ENCODE measurements at regions not wholly inside any gene's neighbourhood (a gene's known extent, or its start where the extent isn't known, plus 50 kb on each side); places are given as distances from the start of the nearest gene placed in this dataset.

GRCh38 chr1:114299331-114299975 lies 145.8 kb upstream of the SYT6 start:
- Histone ChIP-seq H3K9me3 (ENCODE audit: control insufficient read depth in 2 of 2, insufficient read depth in 1 of 2, low read depth in 1 of 2, low read length in 1 of 2) (peaks cover 0 to 4% of the 10 kb centered on the region in 2 donors), H3K4me3 (ENCODE audit: low read depth in 1 of 3, low read length in 3 of 3) (no peak overlapping the region), H3K36me3 (ENCODE audit: control insufficient read depth in 3 of 3, insufficient read depth in 2 of 3, low read depth in 1 of 3, low read length in 3 of 3) (no peaks in the 10 kb centered on the region), H3K27ac (ENCODE audit: low read depth in 1 of 3, low read length in 2 of 3) (no peak overlapping the region), H3K4me1 (ENCODE audit: control insufficient read depth in 3 of 3, insufficient read depth in 2 of 3, low read depth in 1 of 3, low read length in 2 of 3) (no peaks in the 10 kb centered on the region), H3K27me3 (ENCODE audit: control insufficient read depth in 3 of 3, insufficient read depth in 3 of 3, low read length in 3 of 3) (no peaks in the 10 kb centered on the region)
- DNase-seq, result no peak
- WGBS, 3 donors, result 62 to 83% (median 82%) methylated on average over 9 of the region's 9 CpGs
- no peak for FAIRE-seq

GRCh38 chr1:114298008-114298407 lies 144.3 kb upstream of the SYT6 start:
- Histone ChIP-seq H3K27me3 (ENCODE audit: control insufficient read depth in 3 of 3, insufficient read depth in 3 of 3, low read length in 3 of 3) (no peaks in the 10 kb centered on the region), H3K9me3 (ENCODE audit: control insufficient read depth in 2 of 2, insufficient read depth in 1 of 2, low read depth in 1 of 2, low read length in 1 of 2) (no peaks in the 10 kb centered on the region), H3K4me1 (ENCODE audit: control insufficient read depth in 3 of 3, insufficient read depth in 2 of 3, low read depth in 1 of 3, low read length in 2 of 3) (no peaks in the 10 kb centered on the region), H3K36me3 (ENCODE audit: control insufficient read depth in 3 of 3, insufficient read depth in 2 of 3, low read depth in 1 of 3, low read length in 3 of 3) (no peaks in the 10 kb centered on the region), H3K4me3 (ENCODE audit: low read depth in 1 of 3, low read length in 3 of 3) (no peak overlapping the region), H3K27ac (ENCODE audit: low read depth in 1 of 3, low read length in 2 of 3) (no peak overlapping the region)
- FAIRE-seq (no peak), DNase-seq (no peak)
- WGBS, 3 donors, result 89 to 91% (median 90%) methylated on average over 12 of the region's 12 CpGs

GRCh38 chr1:114296413-114296812 lies 142.7 kb upstream of the SYT6 start:
- H3K27ac ChIP-seq (ENCODE audit: low read depth in 1 of 3, low read length in 2 of 3), result no peak overlapping the region
- 73 to 78% (median 77%) methylated on average over 4 of the region's 4 CpGs for WGBS, 3 donors
- H3K4me1 ChIP-seq (ENCODE audit: control insufficient read depth in 3 of 3, insufficient read depth in 2 of 3, low read depth in 1 of 3, low read length in 2 of 3), result no peaks in the 10 kb centered on the region
- no peak overlapping the region for H3K4me3 ChIP-seq (ENCODE audit: low read depth in 1 of 3, low read length in 3 of 3)
- DNase-seq, result no peak
- no peaks in the 10 kb centered on the region for H3K36me3 ChIP-seq (ENCODE audit: control insufficient read depth in 3 of 3, insufficient read depth in 2 of 3, low read depth in 1 of 3, low read length in 3 of 3)
- no peaks in the 10 kb centered on the region for H3K9me3 ChIP-seq (ENCODE audit: control insufficient read depth in 2 of 2, insufficient read depth in 1 of 2, low read depth in 1 of 2, low read length in 1 of 2)
- FAIRE-seq, result no peak
- H3K27me3 ChIP-seq (ENCODE audit: control insufficient read depth in 3 of 3, insufficient read depth in 3 of 3, low read length in 3 of 3), result no peaks in the 10 kb centered on the region

- WGBS, 3 donors, result 42 to 79% (median 60%) methylated on average over 6 of the region's 6 CpGs
- H3K27me3 ChIP-seq (ENCODE audit: control insufficient read depth in 3 of 3, insufficient read depth in 3 of 3, low read length in 3 of 3), result no peaks in the 10 kb centered on the region
- FAIRE-seq, result no peak
Observed at GRCh38 chr1:114295321-114295720, 141.7 kb upstream of the SYT6 start.

GRCh38 chr1:114292835-114293234 lies 139.2 kb upstream of the SYT6 start:
- Histone ChIP-seq H3K9me3 (ENCODE audit: control insufficient read depth in 2 of 2, insufficient read depth in 1 of 2, low read depth in 1 of 2, low read length in 1 of 2) (no peaks in the 10 kb centered on the region), H3K36me3 (ENCODE audit: control insufficient read depth in 3 of 3, insufficient read depth in 2 of 3, low read depth in 1 of 3, low read length in 3 of 3) (no peaks in the 10 kb centered on the region), H3K4me1 (ENCODE audit: control insufficient read depth in 3 of 3, insufficient read depth in 2 of 3, low read depth in 1 of 3, low read length in 2 of 3) (no peaks in the 10 kb centered on the region), H3K27me3 (ENCODE audit: control insufficient read depth in 3 of 3, insufficient read depth in 3 of 3, low read length in 3 of 3) (no peaks in the 10 kb centered on the region), H3K4me3 (ENCODE audit: low read depth in 1 of 3, low read length in 3 of 3) (no peak overlapping the region), H3K27ac (ENCODE audit: low read depth in 1 of 3, low read length in 2 of 3) (no peak overlapping the region)
- FAIRE-seq, result no peak
- 91 to 98% (median 94%) methylated on average over 2 of the region's 2 CpGs for WGBS, 3 donors
- DNase-seq, result no peak

More at GRCh38 chr1:114295321-114295720, 141.7 kb upstream of the SYT6 start:
- H3K9me3 ChIP-seq (ENCODE audit: control insufficient read depth in 2 of 2, insufficient read depth in 1 of 2, low read depth in 1 of 2, low read length in 1 of 2), result no peaks in the 10 kb centered on the region
- no peaks in the 10 kb centered on the region for H3K36me3 ChIP-seq (ENCODE audit: control insufficient read depth in 3 of 3, insufficient read depth in 2 of 3, low read depth in 1 of 3, low read length in 3 of 3)
- DNase-seq, result no peak
- no peak overlapping the region for H3K27ac ChIP-seq (ENCODE audit: low read depth in 1 of 3, low read length in 2 of 3)
- no peaks in the 10 kb centered on the region for H3K4me1 ChIP-seq (ENCODE audit: control insufficient read depth in 3 of 3, insufficient read depth in 2 of 3, low read depth in 1 of 3, low read length in 2 of 3)
- no peak overlapping the region for H3K4me3 ChIP-seq (ENCODE audit: low read depth in 1 of 3, low read length in 3 of 3)

GRCh38 chr1:114292194-114292593 lies 138.5 kb upstream of the SYT6 start:
- Histone ChIP-seq H3K27me3 (ENCODE audit: control insufficient read depth in 3 of 3, insufficient read depth in 3 of 3, low read length in 3 of 3) (no peaks in the 10 kb centered on the region), H3K4me3 (ENCODE audit: low read depth in 1 of 3, low read length in 3 of 3) (no peak overlapping the region), H3K36me3 (ENCODE audit: control insufficient read depth in 3 of 3, insufficient read depth in 2 of 3, low read depth in 1 of 3, low read length in 3 of 3) (no peaks in the 10 kb centered on the region), H3K4me1 (ENCODE audit: control insufficient read depth in 3 of 3, insufficient read depth in 2 of 3, low read depth in 1 of 3, low read length in 2 of 3) (no peaks in the 10 kb centered on the region), H3K27ac (ENCODE audit: low read depth in 1 of 3, low read length in 2 of 3) (no peak overlapping the region), H3K9me3 (ENCODE audit: control insufficient read depth in 2 of 2, insufficient read depth in 1 of 2, low read depth in 1 of 2, low read length in 1 of 2) (no peaks in the 10 kb centered on the region)
- WGBS, 3 donors, result 94 to 98% (median 95%) methylated on average over 5 of the region's 5 CpGs
- FAIRE-seq (no peak), DNase-seq (no peak)

GRCh38 chr1:114290776-114291175 lies 137.1 kb upstream of the SYT6 start:
- Histone ChIP-seq H3K27ac (ENCODE audit: low read depth in 1 of 3, low read length in 2 of 3) (no peak overlapping the region), H3K9me3 (ENCODE audit: control insufficient read depth in 2 of 2, insufficient read depth in 1 of 2, low read depth in 1 of 2, low read length in 1 of 2) (no peaks in the 10 kb centered on the region), H3K4me3 (ENCODE audit: low read depth in 1 of 3, low read length in 3 of 3) (no peak overlapping the region), H3K27me3 (ENCODE audit: control insufficient read depth in 3 of 3, insufficient read depth in 3 of 3, low read length in 3 of 3) (no peaks in the 10 kb centered on the region), H3K36me3 (ENCODE audit: control insufficient read depth in 3 of 3, insufficient read depth in 2 of 3, low read depth in 1 of 3, low read length in 3 of 3) (no peaks in the 10 kb centered on the region), H3K4me1 (ENCODE audit: control insufficient read depth in 3 of 3, insufficient read depth in 2 of 3, low read depth in 1 of 3, low read length in 2 of 3) (no peaks in the 10 kb centered on the region)
- no peak for DNase-seq
- FAIRE-seq, result no peak
- 74 to 84% (median 81%) methylated on average over 2 of the region's 2 CpGs for WGBS, 3 donors

- 84 to 87% (median 85%) methylated on average over 4 of the region's 4 CpGs for WGBS, 3 donors
Observed at GRCh38 chr1:114290341-114290740, 136.7 kb upstream of the SYT6 start.

GRCh38 chr1:114289824-114290223 lies 136.2 kb upstream of the SYT6 start:
- Histone ChIP-seq H3K27me3 (ENCODE audit: control insufficient read depth in 3 of 3, insufficient read depth in 3 of 3, low read length in 3 of 3) (no peaks in the 10 kb centered on the region), H3K27ac (ENCODE audit: low read depth in 1 of 3, low read length in 2 of 3) (no peak overlapping the region), H3K4me1 (ENCODE audit: control insufficient read depth in 3 of 3, insufficient read depth in 2 of 3, low read depth in 1 of 3, low read length in 2 of 3) (no peaks in the 10 kb centered on the region), H3K4me3 (ENCODE audit: low read depth in 1 of 3, low read length in 3 of 3) (no peak overlapping the region), H3K36me3 (ENCODE audit: control insufficient read depth in 3 of 3, insufficient read depth in 2 of 3, low read depth in 1 of 3, low read length in 3 of 3) (no peaks in the 10 kb centered on the region), H3K9me3 (ENCODE audit: control insufficient read depth in 2 of 2, insufficient read depth in 1 of 2, low read depth in 1 of 2, low read length in 1 of 2) (no peaks in the 10 kb centered on the region)
- FAIRE-seq, result no peak
- WGBS, 3 donors, result 23 to 59% (median 44%) methylated on average over 8 of the region's 8 CpGs
- no peak for DNase-seq

More at GRCh38 chr1:114290341-114290740, 136.7 kb upstream of the SYT6 start:
- Histone ChIP-seq H3K9me3 (ENCODE audit: control insufficient read depth in 2 of 2, insufficient read depth in 1 of 2, low read depth in 1 of 2, low read length in 1 of 2) (no peaks in the 10 kb centered on the region), H3K27me3 (ENCODE audit: control insufficient read depth in 3 of 3, insufficient read depth in 3 of 3, low read length in 3 of 3) (no peaks in the 10 kb centered on the region), H3K36me3 (ENCODE audit: control insufficient read depth in 3 of 3, insufficient read depth in 2 of 3, low read depth in 1 of 3, low read length in 3 of 3) (no peaks in the 10 kb centered on the region), H3K27ac (ENCODE audit: low read depth in 1 of 3, low read length in 2 of 3) (no peak overlapping the region), H3K4me3 (ENCODE audit: low read depth in 1 of 3, low read length in 3 of 3) (no peak overlapping the region), H3K4me1 (ENCODE audit: control insufficient read depth in 3 of 3, insufficient read depth in 2 of 3, low read depth in 1 of 3, low read length in 2 of 3) (no peaks in the 10 kb centered on the region)
- DNase-seq, result no peak
- no peak for FAIRE-seq
